ENCODE measurements at regions not wholly inside any gene's neighbourhood (a gene's known extent, or its start where the extent isn't known, plus 50 kb on each side); places are given as distances from the start of the nearest gene placed in this dataset.

DNA sequence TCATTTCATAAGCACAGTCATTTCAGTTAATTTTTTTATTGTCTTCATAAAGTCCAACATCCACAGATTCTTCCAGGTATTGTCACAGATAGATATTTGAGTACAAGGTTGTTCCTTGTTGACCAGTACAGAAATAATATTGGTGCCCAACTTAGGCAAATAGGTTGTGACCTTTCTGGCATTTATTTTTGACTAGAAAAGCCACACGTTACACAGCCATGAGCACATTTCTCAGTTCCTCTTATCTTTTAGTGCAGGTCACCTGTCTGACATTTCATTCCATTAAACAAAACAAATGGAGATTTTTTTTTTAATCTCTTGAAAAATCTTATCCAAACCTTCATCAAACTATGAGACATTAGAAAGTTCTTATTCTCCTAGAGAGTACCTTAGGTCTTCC is 428.8 kb downstream of the ZNF521 start:
- no peaks in the 10 kb centered on the region for H3K27me3 ChIP-seq (ENCODE audit: control insufficient read depth in 1 of 2, insufficient read depth in 2 of 2, low read length in 2 of 2)
- no peaks in the 10 kb centered on the region for H3K36me3 ChIP-seq (ENCODE audit: control insufficient read depth in 2 of 2, insufficient read depth in 2 of 2, low read length in 1 of 2)
- H3K4me3 ChIP-seq (ENCODE audit: low read depth in 1 of 2, low read length in 2 of 2), result no peak overlapping the region
- no peaks in the 10 kb centered on the region for H3K9me3 ChIP-seq (ENCODE audit: control insufficient read depth in 2 of 2, insufficient read depth in 1 of 2, low read depth in 1 of 2, low read length in 1 of 2)
- no peak overlapping the region for H3K27ac ChIP-seq (ENCODE audit: low read depth in 2 of 2, low read length in 1 of 2)
- 0 to 70% methylated on average over 1 of the region's 1 CpG for WGBS, 2 donors
- no peaks in the 10 kb centered on the region for H3K4me1 ChIP-seq (ENCODE audit: control insufficient read depth in 2 of 2, insufficient read depth in 2 of 2, low read length in 1 of 2)

- H3K36me3 ChIP-seq (ENCODE audit: control insufficient read depth in 2 of 2, insufficient read depth in 2 of 2, low read length in 1 of 2), result no peaks in the 10 kb centered on the region
- no peaks in the 10 kb centered on the region for H3K4me1 ChIP-seq (ENCODE audit: control insufficient read depth in 2 of 2, insufficient read depth in 2 of 2, low read length in 1 of 2)
- no peak overlapping the region for H3K4me3 ChIP-seq (ENCODE audit: low read depth in 1 of 2, low read length in 2 of 2)
- no peaks in the 10 kb centered on the region for H3K27me3 ChIP-seq (ENCODE audit: control insufficient read depth in 1 of 2, insufficient read depth in 2 of 2, low read length in 2 of 2)
- no peaks in the 10 kb centered on the region for H3K9me3 ChIP-seq (ENCODE audit: control insufficient read depth in 2 of 2, insufficient read depth in 1 of 2, low read depth in 1 of 2, low read length in 1 of 2)
- no peak overlapping the region for H3K27ac ChIP-seq (ENCODE audit: low read depth in 2 of 2, low read length in 1 of 2)
- 90% methylated on average over 12 of the region's 12 CpGs for WGBS, 2 donors
Measured at GRCh38 chr18:24924066-24924716, 427.8 kb downstream of the ZNF521 start.

DNA sequence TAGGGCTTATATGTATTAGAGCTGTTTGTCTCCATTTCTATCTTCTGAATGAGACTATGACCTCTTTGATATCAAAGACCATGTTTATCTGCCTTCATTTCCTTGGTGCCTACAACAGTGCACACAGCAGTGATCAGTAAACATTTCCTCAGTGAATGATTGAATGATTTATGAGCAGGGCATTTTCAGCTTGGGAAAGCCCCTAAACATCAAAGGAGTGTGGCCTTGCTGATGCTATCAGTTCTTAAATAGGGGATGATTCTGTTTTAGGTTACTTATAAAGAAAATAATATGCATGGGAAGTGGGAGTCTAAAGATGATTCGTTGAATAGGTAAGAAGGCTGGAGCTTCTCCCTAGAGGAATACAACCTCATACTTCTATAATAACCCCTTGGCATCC is 425.3 kb downstream of the ZNF521 start:
- Histone ChIP-seq H3K9me3 (ENCODE audit: control insufficient read depth in 2 of 2, insufficient read depth in 1 of 2, low read depth in 1 of 2, low read length in 1 of 2) (no peaks in the 10 kb centered on the region), H3K4me3 (ENCODE audit: low read depth in 1 of 2, low read length in 2 of 2) (no peak overlapping the region), H3K4me1 (ENCODE audit: control insufficient read depth in 2 of 2, insufficient read depth in 2 of 2, low read length in 1 of 2) (no peaks in the 10 kb centered on the region), H3K27ac (ENCODE audit: low read depth in 2 of 2, low read length in 1 of 2) (no peak overlapping the region), H3K27me3 (ENCODE audit: control insufficient read depth in 1 of 2, insufficient read depth in 2 of 2, low read length in 2 of 2) (no peaks in the 10 kb centered on the region), H3K36me3 (ENCODE audit: control insufficient read depth in 2 of 2, insufficient read depth in 2 of 2, low read length in 1 of 2) (no peaks in the 10 kb centered on the region)
- 70 to 95% methylated on average over 1 of the region's 1 CpG for WGBS, 2 donors

DNA sequence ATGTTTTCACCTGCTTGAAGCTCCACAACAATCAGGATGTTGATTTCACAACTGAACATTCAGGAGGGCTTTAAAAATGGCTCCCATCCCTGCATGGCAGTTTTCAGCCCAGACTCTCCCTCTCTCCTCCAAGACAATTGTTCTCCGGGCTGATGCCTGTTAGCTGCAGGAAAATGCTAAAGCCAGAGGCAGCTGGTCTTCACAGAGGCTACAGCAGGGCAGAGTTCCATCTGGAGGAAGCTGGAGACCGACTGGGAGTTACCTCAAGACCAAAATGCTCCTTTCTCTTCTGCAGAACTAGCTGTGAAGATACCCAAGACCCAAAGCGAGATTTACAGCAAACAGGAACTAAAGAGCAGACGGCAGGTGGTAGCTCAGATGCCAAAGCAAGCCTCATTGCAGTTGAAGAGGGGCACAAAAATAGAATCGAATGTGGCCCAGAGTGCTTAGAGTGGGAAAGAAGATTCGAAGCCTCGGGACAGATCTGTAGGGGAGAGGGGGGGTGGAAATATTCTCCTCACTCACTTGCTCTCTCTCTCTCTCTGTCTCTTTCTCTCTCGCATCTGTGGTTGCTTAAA is 423.6 kb downstream of the ZNF521 start:
- Histone ChIP-seq H3K27ac (ENCODE audit: low read depth in 2 of 2, low read length in 1 of 2) (no peak overlapping the region), H3K9me3 (ENCODE audit: control insufficient read depth in 2 of 2, insufficient read depth in 1 of 2, low read depth in 1 of 2, low read length in 1 of 2) (no peaks in the 10 kb centered on the region), H3K36me3 (ENCODE audit: control insufficient read depth in 2 of 2, insufficient read depth in 2 of 2, low read length in 1 of 2) (no peaks in the 10 kb centered on the region), H3K4me1 (ENCODE audit: control insufficient read depth in 2 of 2, insufficient read depth in 2 of 2, low read length in 1 of 2) (no peaks in the 10 kb centered on the region), H3K4me3 (ENCODE audit: low read depth in 1 of 2, low read length in 2 of 2) (no peak overlapping the region), H3K27me3 (ENCODE audit: control insufficient read depth in 1 of 2, insufficient read depth in 2 of 2, low read length in 2 of 2) (no peaks in the 10 kb centered on the region)
- WGBS, 2 donors, result 67% methylated on average over 8 of the region's 8 CpGs

DNA sequence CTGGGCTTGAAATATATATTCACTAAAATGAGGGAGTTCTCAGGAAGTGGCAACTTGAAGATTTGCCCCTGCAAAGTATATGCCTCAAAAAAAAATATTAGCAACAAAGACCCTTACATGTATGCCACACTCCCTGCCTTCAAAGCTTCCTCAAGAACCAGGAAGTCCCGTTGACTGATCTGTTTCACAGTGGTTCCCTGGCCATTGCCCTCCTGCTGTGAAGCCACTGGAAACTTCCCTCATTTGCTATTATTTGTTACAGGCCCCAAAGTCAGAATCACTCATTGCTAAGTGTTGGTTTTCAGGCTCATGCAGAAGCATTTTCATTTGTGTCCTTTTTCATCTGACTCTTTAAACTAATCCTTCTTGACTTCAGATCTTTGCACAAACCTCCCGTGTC is 421.5 kb downstream of the ZNF521 start:
- no peaks in the 10 kb centered on the region for H3K27me3 ChIP-seq (ENCODE audit: control insufficient read depth in 1 of 2, insufficient read depth in 2 of 2, low read length in 2 of 2)
- H3K27ac ChIP-seq (ENCODE audit: low read depth in 2 of 2, low read length in 1 of 2), result no peak overlapping the region
- H3K4me1 ChIP-seq (ENCODE audit: control insufficient read depth in 2 of 2, insufficient read depth in 2 of 2, low read length in 1 of 2), result no peaks in the 10 kb centered on the region
- H3K9me3 ChIP-seq (ENCODE audit: control insufficient read depth in 2 of 2, insufficient read depth in 1 of 2, low read depth in 1 of 2, low read length in 1 of 2), result no peaks in the 10 kb centered on the region
- H3K4me3 ChIP-seq (ENCODE audit: low read depth in 1 of 2, low read length in 2 of 2), result no peak overlapping the region
- no peaks in the 10 kb centered on the region for H3K36me3 ChIP-seq (ENCODE audit: control insufficient read depth in 2 of 2, insufficient read depth in 2 of 2, low read length in 1 of 2)
- 63 to 66% methylated on average over 2 of the region's 2 CpGs for WGBS, 2 donors

DNA sequence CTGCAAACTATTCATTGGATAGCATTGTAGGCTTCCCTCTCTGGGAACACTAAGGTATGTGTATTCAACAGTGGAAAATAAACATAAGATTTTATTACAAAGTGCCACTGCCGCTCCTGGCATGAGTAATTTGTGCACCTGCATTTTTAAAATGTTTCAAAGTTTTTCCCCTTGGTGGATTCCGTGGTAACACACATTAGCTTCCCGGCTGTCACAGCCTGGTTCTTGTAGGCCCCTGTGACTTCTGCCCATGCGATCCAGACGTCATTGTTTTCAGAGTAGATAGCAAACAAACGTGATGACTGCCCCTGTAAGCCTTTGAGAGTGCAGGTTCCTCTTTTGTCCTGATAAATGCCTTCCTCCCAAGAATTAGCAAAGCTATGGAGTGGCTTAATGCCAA is 421.0 kb downstream of the ZNF521 start:
- Histone ChIP-seq H3K27me3 (ENCODE audit: control insufficient read depth in 1 of 2, insufficient read depth in 2 of 2, low read length in 2 of 2) (no peaks in the 10 kb centered on the region), H3K4me3 (ENCODE audit: low read depth in 1 of 2, low read length in 2 of 2) (no peak overlapping the region), H3K36me3 (ENCODE audit: control insufficient read depth in 2 of 2, insufficient read depth in 2 of 2, low read length in 1 of 2) (no peaks in the 10 kb centered on the region), H3K4me1 (ENCODE audit: control insufficient read depth in 2 of 2, insufficient read depth in 2 of 2, low read length in 1 of 2) (no peaks in the 10 kb centered on the region), H3K27ac (ENCODE audit: low read depth in 2 of 2, low read length in 1 of 2) (no peak overlapping the region), H3K9me3 (ENCODE audit: control insufficient read depth in 2 of 2, insufficient read depth in 1 of 2, low read depth in 1 of 2, low read length in 1 of 2) (no peaks in the 10 kb centered on the region)
- WGBS, 2 donors, result 35 to 42% methylated on average over 6 of the region's 6 CpGs

GRCh38 chr18:24933345-24933744 is 418.6 kb downstream of the ZNF521 start:
- Histone ChIP-seq H3K27me3 (ENCODE audit: control insufficient read depth in 1 of 2, insufficient read depth in 2 of 2, low read length in 2 of 2) (no peaks in the 10 kb centered on the region), H3K9me3 (ENCODE audit: control insufficient read depth in 2 of 2, insufficient read depth in 1 of 2, low read depth in 1 of 2, low read length in 1 of 2) (no peaks in the 10 kb centered on the region), H3K4me1 (ENCODE audit: control insufficient read depth in 2 of 2, insufficient read depth in 2 of 2, low read length in 1 of 2) (no peaks in the 10 kb centered on the region), H3K27ac (ENCODE audit: low read depth in 2 of 2, low read length in 1 of 2) (no peak overlapping the region), H3K4me3 (ENCODE audit: low read depth in 1 of 2, low read length in 2 of 2) (no peak overlapping the region), H3K36me3 (ENCODE audit: control insufficient read depth in 2 of 2, insufficient read depth in 2 of 2, low read length in 1 of 2) (no peaks in the 10 kb centered on the region)
- 94 to 95% methylated on average over 3 of the region's 3 CpGs for WGBS, 2 donors

DNA sequence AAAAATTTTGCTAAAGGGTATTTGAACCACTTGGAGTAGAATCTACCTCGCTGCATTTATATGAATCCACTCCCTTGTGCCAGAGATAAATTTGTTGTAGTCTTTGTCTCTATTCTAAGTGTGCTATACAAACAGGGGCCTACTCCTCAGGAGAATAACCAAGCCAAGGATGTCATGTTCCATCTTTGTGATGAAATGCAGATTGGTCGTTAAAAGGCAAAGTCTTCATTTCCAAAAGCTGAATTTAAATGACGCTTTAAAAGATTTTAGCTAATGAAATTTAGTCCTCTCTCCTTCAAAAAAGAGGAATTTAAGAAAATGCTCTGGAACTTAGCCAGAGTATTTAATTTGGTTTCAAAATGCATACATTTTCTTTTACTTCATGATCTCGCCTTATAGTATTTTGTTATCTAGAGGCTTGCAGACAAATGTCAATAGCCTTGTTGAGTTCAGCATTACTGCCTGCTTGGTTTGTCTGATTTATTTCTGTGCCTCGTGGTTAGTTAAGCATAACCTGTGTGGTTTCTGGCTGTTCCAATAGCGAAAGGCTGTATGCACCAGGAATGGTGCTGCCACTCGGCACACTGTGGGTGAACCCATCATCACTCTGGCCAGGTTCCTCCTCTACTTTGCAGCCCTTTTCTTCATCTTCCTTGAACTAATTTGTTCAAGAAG is 417.6 kb downstream of the ZNF521 start:
- H3K4me1 ChIP-seq (ENCODE audit: control insufficient read depth in 2 of 2, insufficient read depth in 2 of 2, low read length in 1 of 2), result no peaks in the 10 kb centered on the region
- H3K27me3 ChIP-seq (ENCODE audit: control insufficient read depth in 1 of 2, insufficient read depth in 2 of 2, low read length in 2 of 2), result no peaks in the 10 kb centered on the region
- H3K27ac ChIP-seq (ENCODE audit: low read depth in 2 of 2, low read length in 1 of 2), result no peak overlapping the region
- H3K4me3 ChIP-seq (ENCODE audit: low read depth in 1 of 2, low read length in 2 of 2), result no peak overlapping the region
- no peaks in the 10 kb centered on the region for H3K36me3 ChIP-seq (ENCODE audit: control insufficient read depth in 2 of 2, insufficient read depth in 2 of 2, low read length in 1 of 2)
- WGBS, 2 donors, result 88 to 89% methylated on average over 7 of the region's 7 CpGs
- H3K9me3 ChIP-seq (ENCODE audit: control insufficient read depth in 2 of 2, insufficient read depth in 1 of 2, low read depth in 1 of 2, low read length in 1 of 2), result no peaks in the 10 kb centered on the region

- Histone ChIP-seq H3K27me3 (ENCODE audit: control insufficient read depth in 1 of 2, insufficient read depth in 2 of 2, low read length in 2 of 2) (no peaks in the 10 kb centered on the region), H3K4me1 (ENCODE audit: control insufficient read depth in 2 of 2, insufficient read depth in 2 of 2, low read length in 1 of 2) (no peaks in the 10 kb centered on the region), H3K9me3 (ENCODE audit: control insufficient read depth in 2 of 2, insufficient read depth in 1 of 2, low read depth in 1 of 2, low read length in 1 of 2) (no peaks in the 10 kb centered on the region), H3K27ac (ENCODE audit: low read depth in 2 of 2, low read length in 1 of 2) (no peak overlapping the region), H3K36me3 (ENCODE audit: control insufficient read depth in 2 of 2, insufficient read depth in 2 of 2, low read length in 1 of 2) (no peaks in the 10 kb centered on the region), H3K4me3 (ENCODE audit: low read depth in 1 of 2, low read length in 2 of 2) (no peak overlapping the region)
- 88 to 90% methylated on average over 4 of the region's 4 CpGs for WGBS, 2 donors
Measured at GRCh38 chr18:24935008-24935407, 417.0 kb downstream of the ZNF521 start.

DNA sequence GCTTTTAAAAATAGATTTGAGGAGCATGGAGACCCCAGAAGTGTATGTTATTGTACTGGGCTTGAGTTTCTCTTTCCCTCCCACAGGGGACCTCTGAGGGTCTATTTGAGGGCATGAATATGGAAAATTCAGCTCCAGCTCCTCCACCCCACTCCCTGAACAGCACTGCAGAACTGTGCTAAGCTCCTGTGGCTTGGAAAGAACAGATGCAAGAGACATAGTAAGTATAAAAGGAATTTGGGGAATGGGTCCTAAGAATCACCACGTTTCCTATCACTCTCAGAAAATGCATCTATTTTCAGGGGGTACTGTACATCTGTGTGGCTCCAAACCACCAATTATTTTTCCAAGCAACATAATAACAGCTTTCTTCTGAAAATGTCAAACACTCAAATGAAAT is 416.1 kb downstream of the ZNF521 start:
- no peak overlapping the region for H3K27ac ChIP-seq (ENCODE audit: low read depth in 2 of 2, low read length in 1 of 2)
- no peaks in the 10 kb centered on the region for H3K36me3 ChIP-seq (ENCODE audit: control insufficient read depth in 2 of 2, insufficient read depth in 2 of 2, low read length in 1 of 2)
- H3K4me1 ChIP-seq (ENCODE audit: control insufficient read depth in 2 of 2, insufficient read depth in 2 of 2, low read length in 1 of 2), result no peaks in the 10 kb centered on the region
- whole genome bisulfite sequencing, 2 donors, result 52 to 59% methylated on average over 1 of the region's 1 CpG
- H3K27me3 ChIP-seq (ENCODE audit: control insufficient read depth in 1 of 2, insufficient read depth in 2 of 2, low read length in 2 of 2), result no peaks in the 10 kb centered on the region
- H3K4me3 ChIP-seq (ENCODE audit: low read depth in 1 of 2, low read length in 2 of 2), result no peak overlapping the region
- H3K9me3 ChIP-seq (ENCODE audit: control insufficient read depth in 2 of 2, insufficient read depth in 1 of 2, low read depth in 1 of 2, low read length in 1 of 2), result no peaks in the 10 kb centered on the region

Data from esophagus (tissue), 2 donors.